CD14-positive monocyte (primary cell): ENCODE measurements at regions not wholly inside any gene's neighbourhood (a gene's known extent, or its start where the extent isn't known, plus 50 kb on each side); places are given as distances from the start of the nearest gene placed in this dataset.

Experiments
- DNase-seq, 3 donors: peaks; one replicate each; pipeline ENCODE4 v3.0.0-alpha.2; 2011 to 2022
- H2AFZ ChIP-seq: 2 replicates; pipeline ENCODE4 v1.6.0; 2012; ENCODE audit warnings: mild to moderate bottlenecking, low read depth, low read length, inconsistent platforms; ENCODE audit not compliant: insufficient read depth, poor library complexity, severe bottlenecking
- H3K27ac ChIP-seq, 2 donors: 1 replicate in 1 of 2; 2 replicates in 1 of 2; pipeline ENCODE4 v1.5.1; 2012 to 2013; ENCODE audit warnings: low read length in 2 of 2, control low read depth in 1 of 2, inconsistent platforms in 1 of 2, low read depth in 1 of 2, mild to moderate bottlenecking in 1 of 2
- H3K27me3 ChIP-seq, 2 donors: one replicate each; pipeline versions ENCODE4 v1.6.0 to v1.6.1; 2011 to 2013; ENCODE audit warnings: low read length in 2 of 2; ENCODE audit not compliant: control insufficient read depth in 2 of 2, insufficient read depth in 2 of 2
- H3K36me3 ChIP-seq, 2 donors: replicated peaks in 1 of 2; 1 replicate in 1 of 2; 2 replicates in 1 of 2; pipeline versions ENCODE4 v1.5.1 to v1.6.1; 2012 to 2013; ENCODE audit warnings: low read length in 2 of 2, control low read depth in 1 of 2, inconsistent platforms in 1 of 2, mild to moderate bottlenecking in 1 of 2; ENCODE audit not compliant: insufficient read depth in 2 of 2, control insufficient read depth in 1 of 2
- H3K4me1 ChIP-seq, 2 donors: 1 replicate in 1 of 2; 2 replicates in 1 of 2; pipeline versions ENCODE4 v1.5.1 to v1.6.1; 2012 to 2013; ENCODE audit warnings: low read length in 2 of 2, control low read depth in 1 of 2, inconsistent platforms in 1 of 2, mild to moderate bottlenecking in 1 of 2, moderate library complexity in 1 of 2; ENCODE audit not compliant: insufficient read depth in 2 of 2, control insufficient read depth in 1 of 2
- H3K4me2 ChIP-seq: replicated peaks from 2 replicates; pipeline ENCODE3; 2012; ENCODE audit warnings: low read length, moderate library complexity, mild to moderate bottlenecking; ENCODE audit not compliant: poor library complexity, severe bottlenecking; ENCODE audit errors: extremely low read depth
- H3K4me3 ChIP-seq, 3 experiments: fragments of 200-600 bp in 1 of 3; sonication (generic) in 1 of 3; replicated peaks in 1 of 3; 1 replicate in 2 of 3; 2 replicates in 1 of 3; pipeline ENCODE4 v1.5.1; 2011 to 2013; ENCODE audit warnings: low read length in 3 of 3, mild to moderate bottlenecking in 3 of 3, control low read depth in 2 of 3, low read depth in 2 of 3, inconsistent platforms in 1 of 3, moderate library complexity in 1 of 3
- H3K79me2 ChIP-seq: 2 replicates; pipeline ENCODE4 v1.6.0; 2012; ENCODE audit warnings: mild to moderate bottlenecking, control low read depth, inconsistent platforms, low read length, moderate library complexity; ENCODE audit not compliant: insufficient read depth
- H3K9ac ChIP-seq: 2 replicates; pipeline ENCODE4 v1.6.0; 2017; ENCODE audit warnings: low read length, mild to moderate bottlenecking; ENCODE audit not compliant: insufficient read depth, poor library complexity, severe bottlenecking
- H3K9me3 ChIP-seq, 2 donors: replicated peaks in 1 of 2; 1 replicate in 1 of 2; 2 replicates in 1 of 2; pipeline versions ENCODE4 v1.5.1 to v1.6.1; 2012 to 2013; ENCODE audit warnings: low read length in 2 of 2, control low read depth in 1 of 2; ENCODE audit not compliant: control insufficient read depth in 1 of 2, insufficient read depth in 1 of 2
- H4K20me1 ChIP-seq: 2 replicates; pipeline ENCODE4 v1.6.0; 2012; ENCODE audit warnings: mild to moderate bottlenecking, low read length, control low read depth, moderate library complexity; ENCODE audit not compliant: insufficient read depth
- H3K27ac Mint-ChIP-seq, 7 donors: one replicate each; pipeline ENCODE4 v1.8.0; 2020; ENCODE audit warnings: mild to moderate bottlenecking in 7 of 7, mixed read lengths in 7 of 7, moderate library complexity in 6 of 7, inconsistent platforms in 2 of 7
- H3K27me3 Mint-ChIP-seq, 3 donors: one replicate each; pipeline ENCODE4 v1.8.0; 2021 to 2022; ENCODE audit warnings: low read depth in 3 of 3, mild to moderate bottlenecking in 3 of 3, mixed read lengths in 3 of 3, moderate library complexity in 3 of 3, inconsistent platforms in 1 of 3
- H3K36me3 Mint-ChIP-seq, 2 donors: one replicate each; pipeline ENCODE4 v1.8.0; 2020; ENCODE audit warnings: mixed read lengths in 2 of 2, inconsistent platforms in 1 of 2, mild to moderate bottlenecking in 1 of 2
- H3K4me1 Mint-ChIP-seq: one replicate; pipeline ENCODE4 v1.8.0; 2020; ENCODE audit warnings: mild to moderate bottlenecking, mixed read lengths
- H3K4me3 Mint-ChIP-seq, 2 donors: one replicate each; pipeline ENCODE4 v1.8.0; 2020; ENCODE audit warnings: mild to moderate bottlenecking in 2 of 2, mixed read lengths in 2 of 2, moderate library complexity in 1 of 2
- H3K9me3 Mint-ChIP-seq, 7 donors: one replicate each; pipeline ENCODE4 v1.8.0; 2020 to 2022; ENCODE audit warnings: mixed read lengths in 7 of 7, mild to moderate bottlenecking in 6 of 7, moderate library complexity in 6 of 7, inconsistent platforms in 2 of 7
- CTCF ChIP-seq: fragments of 200-600 bp; IDR thresholded peaks from one replicate; pipeline ENCODE4 v1.8.0; 2022; ENCODE audit warnings: antibody characterized with exemption, mild to moderate bottlenecking
- WGBS: methylation state at CpG from one replicate; pipeline ENCODE4 v1.1.5; 2013; ENCODE audit warnings: missing lambda C conversion rate; ENCODE audit not compliant: insufficient coverage; 5-methylcytosine and 5-hydroxymethylcytosine counted together
- intact Hi-C, 2 donors: fragments of 100-400 bp; cut with micrococcal nuclease; formaldehyde crosslinking; loops; one replicate each; pipeline versions ENCODE4 v1.15.0 to v1.15.1; 2023

DNA sequence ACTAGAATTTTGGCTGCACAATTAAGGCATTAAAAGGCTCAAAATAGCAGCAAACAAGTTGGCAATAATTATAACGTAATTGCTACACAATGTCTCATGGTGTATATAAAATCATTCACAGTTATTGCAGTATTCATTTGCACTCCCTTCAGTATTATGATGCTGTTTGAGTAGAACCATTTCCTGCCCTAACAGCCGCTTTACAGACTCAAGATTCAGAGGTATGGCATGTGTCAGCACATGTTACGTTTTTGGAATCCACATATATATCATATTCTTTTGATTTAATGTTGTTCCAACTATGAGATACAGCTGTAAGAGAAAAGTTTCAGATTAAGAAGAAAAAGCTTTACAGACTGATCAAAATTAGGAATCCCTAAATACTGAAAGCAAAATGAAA lies 56.3 kb upstream of the NCKAP5 start:
- no peaks in the 10 kb centered on the region for H3K79me2 ChIP-seq
- H3K4me2 ChIP-seq: no peak overlapping the region
- Mint-ChIP-seq H3K27ac (no peak overlapping the region), H3K36me3 (no peaks in the 10 kb centered on the region), H3K4me3 (no peak overlapping the region), H3K27me3 (no peaks in the 10 kb centered on the region), H3K4me1 (no peaks in the 10 kb centered on the region), H3K9me3 (peaks cover 2 to 14% (median 5%) of the 10 kb centered on the region in 7 donors)
- H4K20me1 ChIP-seq: no peaks in the 10 kb centered on the region
- no peak for TF ChIP-seq CTCF
- intact Hi-C loops: no loop called here
- no peaks in the 10 kb centered on the region for H3K4me1 ChIP-seq
- H3K9ac ChIP-seq: no peak overlapping the region
- H3K4me3 ChIP-seq: no peak overlapping the region
- no peak overlapping the region for H2AFZ ChIP-seq
- no peaks in the 10 kb centered on the region for H3K27me3 ChIP-seq
- peaks cover 5 to 7% of the 10 kb centered on the region in 2 donors for H3K9me3 ChIP-seq
- no peak for DNase-seq
- no CpG with 5 or more reads among the region's 3 CpGs for WGBS
- H3K36me3 ChIP-seq: no peaks in the 10 kb centered on the region
- H3K27ac ChIP-seq: no peak overlapping the region

- no peak overlapping the region for H3K4me2 ChIP-seq
- WGBS: no CpG with 5 or more reads among the region's 1 CpG
- Mint-ChIP-seq H3K4me3 (no peak overlapping the region), H3K9me3 (peaks cover 0 to 13% (median 8%) of the 10 kb centered on the region in 7 donors), H3K36me3 (no peaks in the 10 kb centered on the region), H3K4me1 (no peaks in the 10 kb centered on the region), H3K27ac (no peak overlapping the region), H3K27me3 (no peaks in the 10 kb centered on the region)
- H3K9me3 ChIP-seq: peaks cover 5 to 7% of the 10 kb centered on the region in 2 donors
- no peaks in the 10 kb centered on the region for H4K20me1 ChIP-seq
- DNase-seq: no peak
- H3K9ac ChIP-seq: no peak overlapping the region
- no peaks in the 10 kb centered on the region for H3K79me2 ChIP-seq
- no peaks in the 10 kb centered on the region for H3K27me3 ChIP-seq
- no peak overlapping the region for H3K27ac ChIP-seq
- no peak overlapping the region for H3K4me3 ChIP-seq
- no peak overlapping the region for H2AFZ ChIP-seq
- no peak for TF ChIP-seq CTCF
- intact Hi-C loops: no loop called here
- no peaks in the 10 kb centered on the region for H3K36me3 ChIP-seq
- no peaks in the 10 kb centered on the region for H3K4me1 ChIP-seq
Measured at GRCh38 chr2:133627741-133628140, 59.5 kb upstream of the NCKAP5 start.
